Nephron (organoid): ENCODE measurements at regions not wholly inside any gene's neighbourhood (a gene's known extent, or its start where the extent isn't known, plus 50 kb on each side); places are given as distances from the start of the nearest gene placed in this dataset.

Experiments used
- H3K27ac Mint-ChIP-seq, 3 experiments: 2 replicates each; pipeline ENCODE4 v1.8.0; 2020; ENCODE audit warnings: mixed read lengths in 3 of 3, mild to moderate bottlenecking in 2 of 3, moderate library complexity in 1 of 3
- H3K27me3 Mint-ChIP-seq: 2 replicates; pipeline ENCODE4 v1.8.0; 2021; ENCODE audit warnings: low read depth, mild to moderate bottlenecking, moderate library complexity, mixed read lengths
- H3K36me3 Mint-ChIP-seq: 2 replicates; pipeline ENCODE4 v1.8.0; 2020; ENCODE audit warnings: low read depth, mixed read lengths
- H3K4me1 Mint-ChIP-seq: 2 replicates; pipeline ENCODE4 v1.8.0; 2020; ENCODE audit warnings: mixed read lengths
- H3K4me3 Mint-ChIP-seq, 3 experiments: 2 replicates each; pipeline ENCODE4 v1.8.0; 2020; ENCODE audit warnings: mild to moderate bottlenecking in 3 of 3, mixed read lengths in 3 of 3, moderate library complexity in 2 of 3
- H3K9me3 Mint-ChIP-seq: 2 replicates; pipeline ENCODE4 v1.8.0; 2020; ENCODE audit warnings: mixed read lengths
- CTCF ChIP-seq, 3 experiments: fragments of 200-600 bp; sonication (generic); IDR thresholded peaks; one replicate each; pipeline ENCODE4 v1.5.0; 2021; ENCODE audit warnings: antibody characterized with exemption in 3 of 3; ENCODE audit not compliant: unreplicated experiment in 3 of 3

DNA sequence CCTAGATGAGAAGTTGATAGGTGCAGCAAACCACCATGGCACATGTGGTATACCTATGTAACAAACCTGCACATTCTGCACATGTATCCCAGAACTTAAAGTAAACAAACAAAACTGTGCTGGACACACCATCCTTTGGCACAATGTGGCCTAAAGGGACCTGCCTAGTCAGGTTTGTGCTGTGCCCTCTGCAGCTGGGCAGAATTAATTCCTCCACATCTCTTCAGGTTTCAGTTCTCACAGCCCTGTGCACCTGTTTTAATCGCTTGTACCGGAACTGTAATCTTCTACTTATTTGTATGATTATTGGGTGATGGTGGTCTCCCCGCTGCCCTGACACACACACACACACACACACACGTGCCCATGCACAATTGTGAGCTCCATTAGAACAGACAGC, 252.7 kb downstream of the ACTR3B start:
- TF ChIP-seq CTCF (IDR thresholded peaks at IDR 0.05; ENCODE audit: unreplicated experiment in 3 of 3), result no peak
- Mint-ChIP-seq H3K4me3 (no peak overlapping the region), H3K9me3 (no peaks in the 10 kb centered on the region), H3K27ac (no peak overlapping the region), H3K36me3 (no peaks in the 10 kb centered on the region), H3K27me3 (peaks cover 22% of the 10 kb centered on the region), H3K4me1 (no peaks in the 10 kb centered on the region)

- no peak overlapping the region for H3K4me3 Mint-ChIP-seq
- no peaks in the 10 kb centered on the region for H3K9me3 Mint-ChIP-seq
- H3K36me3 Mint-ChIP-seq, result no peaks in the 10 kb centered on the region
- no peaks in the 10 kb centered on the region for H3K4me1 Mint-ChIP-seq
- H3K27ac Mint-ChIP-seq, result no peak overlapping the region
- no peak for TF ChIP-seq CTCF (IDR thresholded peaks at IDR 0.05; ENCODE audit: unreplicated experiment in 3 of 3)
- H3K27me3 Mint-ChIP-seq, result peaks cover 8% of the 10 kb centered on the region
Measured at GRCh38 chr7:153017223-153017622, 257.7 kb downstream of the ACTR3B start.

DNA sequence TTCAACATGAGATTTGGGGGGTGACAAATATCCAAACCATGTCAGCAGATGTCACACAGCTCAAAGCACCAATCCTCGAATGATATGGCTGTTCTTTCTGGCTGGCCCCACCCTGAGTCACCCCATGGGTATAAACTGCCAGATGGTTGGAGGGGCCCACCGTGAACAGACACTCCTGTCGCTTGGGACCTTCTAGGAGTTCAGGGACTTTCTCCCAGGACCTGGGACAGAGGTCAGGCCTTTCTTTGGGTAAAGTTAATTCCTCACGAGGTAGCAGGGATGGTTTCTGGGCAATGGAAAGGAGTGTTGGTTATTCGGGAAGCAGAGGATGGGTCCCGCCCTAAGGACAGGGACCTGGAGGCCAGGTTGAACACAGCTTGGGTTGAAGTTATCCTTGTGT, 262.0 kb downstream of the ACTR3B start:
- Mint-ChIP-seq H3K36me3 (no peaks in the 10 kb centered on the region), H3K4me1 (no peaks in the 10 kb centered on the region), H3K9me3 (no peaks in the 10 kb centered on the region), H3K27ac (no peak overlapping the region), H3K27me3 (peaks cover 9% of the 10 kb centered on the region), H3K4me3 (no peak overlapping the region)
- no peak for TF ChIP-seq CTCF (IDR thresholded peaks at IDR 0.05; ENCODE audit: unreplicated experiment in 3 of 3)

- TF ChIP-seq CTCF (IDR thresholded peaks at IDR 0.05; ENCODE audit: unreplicated experiment in 3 of 3), result no peak
- Mint-ChIP-seq H3K27me3 (peaks cover 9% of the 10 kb centered on the region), H3K4me1 (no peaks in the 10 kb centered on the region), H3K4me3 (no peak overlapping the region), H3K27ac (no peak overlapping the region), H3K9me3 (no peaks in the 10 kb centered on the region), H3K36me3 (no peaks in the 10 kb centered on the region)
Measured at GRCh38 chr7:153022475-153023193, 263.1 kb downstream of the ACTR3B start.

DNA sequence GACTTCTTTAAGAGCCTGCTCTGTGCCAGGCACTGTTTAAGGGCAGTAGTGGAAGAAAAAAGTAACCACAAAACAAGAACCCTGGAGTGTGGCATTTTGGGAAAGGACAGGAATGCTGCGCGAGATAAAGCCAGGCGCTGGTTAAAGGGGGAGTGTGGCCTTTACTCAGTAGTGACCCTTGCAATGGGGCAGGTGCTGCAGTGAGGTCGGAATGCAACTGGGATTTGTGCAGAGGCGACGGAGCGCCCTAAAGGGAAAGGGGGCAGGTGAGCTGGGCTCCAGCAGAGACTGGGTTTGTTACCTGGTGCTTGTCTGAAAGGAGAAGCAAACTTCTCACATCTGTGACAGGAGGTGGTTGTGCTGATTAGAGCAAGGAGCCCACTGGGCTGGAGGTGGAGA, 263.6 kb downstream of the ACTR3B start:
- Mint-ChIP-seq H3K27ac (no peak overlapping the region), H3K4me3 (no peak overlapping the region), H3K4me1 (no peaks in the 10 kb centered on the region), H3K27me3 (peaks cover 10% of the 10 kb centered on the region), H3K9me3 (no peaks in the 10 kb centered on the region), H3K36me3 (no peaks in the 10 kb centered on the region)
- no peak for TF ChIP-seq CTCF (IDR thresholded peaks at IDR 0.05; ENCODE audit: unreplicated experiment in 3 of 3)

DNA sequence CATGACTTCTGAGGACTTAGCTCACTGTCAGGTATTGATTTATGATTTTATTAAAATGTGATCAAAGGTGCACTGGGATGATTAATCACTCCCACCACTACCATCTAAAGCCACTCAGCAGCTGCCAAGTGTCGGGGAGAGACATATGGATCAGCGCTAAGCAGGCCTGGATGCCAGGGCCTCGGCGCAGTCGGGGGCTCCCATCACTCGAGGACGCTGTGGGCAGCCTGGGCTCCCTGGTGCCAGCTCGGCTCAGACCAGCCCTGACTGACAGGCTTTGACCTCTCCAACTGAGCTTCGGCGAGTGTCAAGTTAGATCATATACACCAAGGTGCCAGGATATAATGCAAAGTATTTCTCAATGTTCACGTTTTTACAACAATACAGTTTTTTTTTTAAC, 267.7 kb downstream of the ACTR3B start:
- H3K9me3 Mint-ChIP-seq, result no peaks in the 10 kb centered on the region
- TF ChIP-seq CTCF (IDR thresholded peaks at IDR 0.05; ENCODE audit: unreplicated experiment in 3 of 3), result no peak
- H3K27ac Mint-ChIP-seq, result no peak overlapping the region
- H3K27me3 Mint-ChIP-seq, result peaks cover 10% of the 10 kb centered on the region
- H3K4me3 Mint-ChIP-seq, result no peak overlapping the region
- H3K4me1 Mint-ChIP-seq, result no peaks in the 10 kb centered on the region
- no peaks in the 10 kb centered on the region for H3K36me3 Mint-ChIP-seq
